ENCODE measurements at regions not wholly inside any gene's neighbourhood (a gene's known extent, or its start where the extent isn't known, plus 50 kb on each side); places are given as distances from the start of the nearest gene placed in this dataset.

GRCh38 chr5:167228134-167228533, 1063.3 kb upstream of the WWC1 start:
- H3K4me1 ChIP-seq (ENCODE audit: control insufficient read depth, extremely low read depth, insufficient read depth, low read length), result no peaks in the 10 kb centered on the region
- TF ChIP-seq FOS (IDR thresholded peaks at IDR 0.05; ENCODE audit: borderline replicate concordance, insufficient read depth, low read length) (no peak), POLR2A (IDR thresholded peaks at IDR 0.05; ENCODE audit: low read depth, low read length) (no peak), JUN (IDR thresholded peaks at IDR 0.05; ENCODE audit: borderline replicate concordance, insufficient read depth, insufficient read length, low read depth) (no peak), EZH2 (IDR thresholded peaks at IDR 0.05; ENCODE audit: borderline replicate concordance, low read depth, low read length, severe bottlenecking) (no peak), GATA2 (IDR thresholded peaks at IDR 0.05; ENCODE audit: insufficient read depth, insufficient read length, low read depth, low read length) (no peak), MYC (IDR thresholded peaks at IDR 0.05; ENCODE audit: low read depth, low read length) (no peak)
- dilution Hi-C loops (cut with MboI; ENCODE audit: extremely low pct_ligation_motif_present, low sequenced_read_pairs), result no loop called here
- H2AFZ ChIP-seq (ENCODE audit: low read depth, low read length), result no peak overlapping the region
- ChIA-PET CTCF (no interaction called here), POLR2A (no interaction called here)
- H3K4me3 ChIP-seq (replicated peaks in 1 of 3; ENCODE audit: insufficient read depth in 1 of 3, low read depth in 1 of 3, low read length in 3 of 3), result no peak overlapping the region
- intact Hi-C loops (cut with micrococcal nuclease), result no loop called here
- no peaks in the 10 kb centered on the region for H3K27me3 ChIP-seq (ENCODE audit: control insufficient read depth in 2 of 2, insufficient read depth in 2 of 2, low read length in 2 of 2)
- H3K79me2 ChIP-seq (ENCODE audit: control insufficient read depth, insufficient read depth, low read length), result no peaks in the 10 kb centered on the region
- no peak for DNase-seq (ENCODE audit: low read depth, low spot score)
- BruUV-seq (replicated peaks), result no TSS peak
- no peak overlapping the region for H3K4me2 ChIP-seq (ENCODE audit: insufficient read depth, low read length)
- no peaks in the 10 kb centered on the region for H3K36me3 ChIP-seq (ENCODE audit: control insufficient read depth in 2 of 2, extremely low read depth in 1 of 2, insufficient read depth in 2 of 2, low read length in 2 of 2)
- no peaks in the 10 kb centered on the region for H3K9me1 ChIP-seq (replicated peaks; ENCODE audit: control insufficient read depth, extremely low read depth, insufficient read depth, low read length)
- H3K9ac ChIP-seq (replicated peaks; ENCODE audit: extremely low read depth, insufficient read depth, low read length), result no peak overlapping the region
- H4K20me1 ChIP-seq (replicated peaks; ENCODE audit: control insufficient read depth, extremely low read depth, insufficient read depth, low read length), result no peaks in the 10 kb centered on the region
- FAIRE-seq, result no peak
- H3K9me3 ChIP-seq (replicated peaks; ENCODE audit: control insufficient read depth, insufficient read depth, low read length), result no peaks in the 10 kb centered on the region
- H3K27ac ChIP-seq (ENCODE audit: insufficient read depth, low read depth, low read length), result no peak overlapping the region

GRCh38 chr5:167229751-167230150, 1061.7 kb upstream of the WWC1 start:
- FAIRE-seq (no peak), DNase-seq (ENCODE audit: low read depth, low spot score) (no peak)
- Histone ChIP-seq H3K27ac (ENCODE audit: insufficient read depth, low read depth, low read length) (no peak overlapping the region), H4K20me1 (replicated peaks; ENCODE audit: control insufficient read depth, extremely low read depth, insufficient read depth, low read length) (no peaks in the 10 kb centered on the region), H3K4me3 (replicated peaks in 1 of 3; ENCODE audit: insufficient read depth in 1 of 3, low read depth in 1 of 3, low read length in 3 of 3) (no peak overlapping the region), H3K4me1 (ENCODE audit: control insufficient read depth, extremely low read depth, insufficient read depth, low read length) (peaks cover 8% of the 10 kb centered on the region), H3K27me3 (ENCODE audit: control insufficient read depth in 2 of 2, insufficient read depth in 2 of 2, low read length in 2 of 2) (no peaks in the 10 kb centered on the region), H3K4me2 (ENCODE audit: insufficient read depth, low read length) (no peak overlapping the region), H3K36me3 (ENCODE audit: control insufficient read depth in 2 of 2, extremely low read depth in 1 of 2, insufficient read depth in 2 of 2, low read length in 2 of 2) (no peaks in the 10 kb centered on the region), H3K9me3 (replicated peaks; ENCODE audit: control insufficient read depth, insufficient read depth, low read length) (no peaks in the 10 kb centered on the region), H3K9me1 (replicated peaks; ENCODE audit: control insufficient read depth, extremely low read depth, insufficient read depth, low read length) (no peaks in the 10 kb centered on the region), H2AFZ (ENCODE audit: low read depth, low read length) (no peak overlapping the region), H3K79me2 (ENCODE audit: control insufficient read depth, insufficient read depth, low read length) (no peaks in the 10 kb centered on the region), H3K9ac (replicated peaks; ENCODE audit: extremely low read depth, insufficient read depth, low read length) (no peak overlapping the region)
- POLR2A ChIA-PET, result no interaction called here
- CTCF ChIA-PET, result no interaction called here
- dilution Hi-C loops (cut with MboI; ENCODE audit: extremely low pct_ligation_motif_present, low sequenced_read_pairs) (no loop called here), intact Hi-C loops (cut with micrococcal nuclease) (no loop called here)
- BruUV-seq (replicated peaks), result no TSS peak
- no peak for TF ChIP-seq POLR2AphosphoS5 (IDR thresholded peaks at IDR 0.05; ENCODE audit: insufficient read depth, low read depth, low read length)
- no peak for TF ChIP-seq MYC (IDR thresholded peaks at IDR 0.05; ENCODE audit: low read depth, low read length)
- no peak for TF ChIP-seq MAX (IDR thresholded peaks at IDR 0.05; ENCODE audit: insufficient read depth, insufficient read length)
- no peak for TF ChIP-seq CTCF (IDR thresholded peaks at IDR 0.05; ENCODE audit: extremely low read depth in 1 of 2, insufficient read depth in 1 of 2, low read depth in 1 of 2, low read length in 2 of 2)
- TF ChIP-seq EZH2 (IDR thresholded peaks at IDR 0.05; ENCODE audit: borderline replicate concordance, low read depth, low read length, severe bottlenecking), result no peak
- no peak for TF ChIP-seq POLR2A (IDR thresholded peaks at IDR 0.05; ENCODE audit: low read depth, low read length)
- TF ChIP-seq GATA2 (IDR thresholded peaks at IDR 0.05; ENCODE audit: insufficient read depth, insufficient read length, low read depth, low read length), result no peak
- no peak for TF ChIP-seq JUN (IDR thresholded peaks at IDR 0.05; ENCODE audit: borderline replicate concordance, insufficient read depth, insufficient read length, low read depth)
- TF ChIP-seq FOS (IDR thresholded peaks at IDR 0.05; ENCODE audit: borderline replicate concordance, insufficient read depth, low read length), result no peak

Data from endothelial cell of umbilical vein (primary cell).